ENCODE measurements at regions not wholly inside any gene's neighbourhood (a gene's known extent, or its start where the extent isn't known, plus 50 kb on each side); places are given as distances from the start of the nearest gene placed in this dataset.

- no peaks in the 10 kb centered on the region for H3K27me3 Mint-ChIP-seq
- Histone ChIP-seq H3K27ac (ENCODE audit: low read depth, low read length) (no peak overlapping the region), H3K27me3 (ENCODE audit: insufficient read depth, low read length) (no peaks in the 10 kb centered on the region), H3K9me3 (ENCODE audit: control insufficient read depth in 1 of 2, low read length in 2 of 2) (no peaks in the 10 kb centered on the region), H3K36me3 (ENCODE audit: insufficient read depth, low read length) (no peaks in the 10 kb centered on the region), H3K4me1 (ENCODE audit: insufficient read depth, low read length) (no peaks in the 10 kb centered on the region), H3K4me3 (ENCODE audit: low read length in 2 of 2) (no peak overlapping the region)
- no peaks in the 10 kb centered on the region for H3K36me3 Mint-ChIP-seq
- ChIA-PET CTCF (ENCODE audit: partially characterized antibody) (no interaction called here), POLR2A (ENCODE audit: partially characterized antibody) (no interaction called here)
- H3K27ac Mint-ChIP-seq, result no peak overlapping the region
- no peak for DNase-seq
- intact Hi-C loops (cut with micrococcal nuclease), result no loop called here
- no peak overlapping the region for H3K4me3 Mint-ChIP-seq
- peaks cover 0 to 3% (median 0%) of the 10 kb centered on the region in 8 donors for H3K9me3 Mint-ChIP-seq
- no peaks in the 10 kb centered on the region for H3K4me1 Mint-ChIP-seq
Observed at GRCh38 chr5:98157368-98157767, 616.1 kb upstream of the RGMB start.

GRCh38 chr5:98158440-98158839, 615.0 kb upstream of the RGMB start:
- H3K9me3 Mint-ChIP-seq, result peaks cover 0 to 3% (median 0%) of the 10 kb centered on the region in 8 donors
- Histone ChIP-seq H3K36me3 (ENCODE audit: insufficient read depth, low read length) (no peaks in the 10 kb centered on the region), H3K4me3 (ENCODE audit: low read length in 2 of 2) (no peak overlapping the region), H3K9me3 (ENCODE audit: control insufficient read depth in 1 of 2, low read length in 2 of 2) (no peaks in the 10 kb centered on the region), H3K27ac (ENCODE audit: low read depth, low read length) (no peak overlapping the region), H3K4me1 (ENCODE audit: insufficient read depth, low read length) (no peaks in the 10 kb centered on the region), H3K27me3 (ENCODE audit: insufficient read depth, low read length) (no peaks in the 10 kb centered on the region)
- ChIA-PET CTCF (ENCODE audit: partially characterized antibody) (no interaction called here), POLR2A (ENCODE audit: partially characterized antibody) (no interaction called here)
- H3K27ac Mint-ChIP-seq, result no peak overlapping the region
- H3K4me1 Mint-ChIP-seq, result no peaks in the 10 kb centered on the region
- no peak for DNase-seq
- H3K4me3 Mint-ChIP-seq, result no peak overlapping the region
- no peaks in the 10 kb centered on the region for H3K36me3 Mint-ChIP-seq
- H3K27me3 Mint-ChIP-seq, result no peaks in the 10 kb centered on the region
- intact Hi-C loops (cut with micrococcal nuclease), result no loop called here

GRCh38 chr5:98163796-98164493, 609.5 kb upstream of the RGMB start:
- Histone ChIP-seq H3K27ac (ENCODE audit: low read depth, low read length) (no peak overlapping the region), H3K36me3 (ENCODE audit: insufficient read depth, low read length) (no peaks in the 10 kb centered on the region), H3K27me3 (ENCODE audit: insufficient read depth, low read length) (no peaks in the 10 kb centered on the region), H3K9me3 (ENCODE audit: control insufficient read depth in 1 of 2, low read length in 2 of 2) (no peaks in the 10 kb centered on the region), H3K4me3 (ENCODE audit: low read length in 2 of 2) (no peak overlapping the region), H3K4me1 (ENCODE audit: insufficient read depth, low read length) (no peaks in the 10 kb centered on the region)
- DNase-seq, result no peak
- no peaks in the 10 kb centered on the region for H3K4me1 Mint-ChIP-seq
- CTCF ChIA-PET (ENCODE audit: partially characterized antibody), result no interaction called here
- POLR2A ChIA-PET (ENCODE audit: partially characterized antibody), result no interaction called here
- H3K27ac Mint-ChIP-seq, result no peak overlapping the region
- H3K4me3 Mint-ChIP-seq, result no peak overlapping the region
- H3K27me3 Mint-ChIP-seq, result no peaks in the 10 kb centered on the region
- H3K9me3 Mint-ChIP-seq, result no peaks in the 10 kb centered on the region
- no peaks in the 10 kb centered on the region for H3K36me3 Mint-ChIP-seq
- intact Hi-C loops (cut with micrococcal nuclease), result no loop called here

- intact Hi-C loops (cut with micrococcal nuclease), result no loop called here
- CTCF ChIA-PET (ENCODE audit: partially characterized antibody), result no interaction called here
- H3K4me3 ChIP-seq (ENCODE audit: low read length in 2 of 2), result no peak overlapping the region
- Mint-ChIP-seq H3K27me3 (no peaks in the 10 kb centered on the region), H3K9me3 (no peaks in the 10 kb centered on the region), H3K4me3 (no peak overlapping the region), H3K36me3 (no peaks in the 10 kb centered on the region), H3K27ac (no peak overlapping the region), H3K4me1 (no peaks in the 10 kb centered on the region)
- H3K27me3 ChIP-seq (ENCODE audit: insufficient read depth, low read length), result no peaks in the 10 kb centered on the region
- no peaks in the 10 kb centered on the region for H3K4me1 ChIP-seq (ENCODE audit: insufficient read depth, low read length)
- H3K27ac ChIP-seq (ENCODE audit: low read depth, low read length), result no peak overlapping the region
- H3K9me3 ChIP-seq (ENCODE audit: control insufficient read depth in 1 of 2, low read length in 2 of 2), result no peaks in the 10 kb centered on the region
- POLR2A ChIA-PET (ENCODE audit: partially characterized antibody), result no interaction called here
- H3K36me3 ChIP-seq (ENCODE audit: insufficient read depth, low read length), result no peaks in the 10 kb centered on the region
- no peak for DNase-seq
Observed at GRCh38 chr5:98168871-98169270, 604.6 kb upstream of the RGMB start.

GRCh38 chr5:98170994-98171393, 602.5 kb upstream of the RGMB start:
- H3K4me1 ChIP-seq (ENCODE audit: insufficient read depth, low read length), result no peaks in the 10 kb centered on the region
- H3K9me3 ChIP-seq (ENCODE audit: control insufficient read depth in 1 of 2, low read length in 2 of 2), result no peaks in the 10 kb centered on the region
- no peak overlapping the region for H3K4me3 Mint-ChIP-seq
- no peaks in the 10 kb centered on the region for H3K36me3 Mint-ChIP-seq
- intact Hi-C loops (cut with micrococcal nuclease), result no loop called here
- no peak for DNase-seq
- H3K4me1 Mint-ChIP-seq, result no peaks in the 10 kb centered on the region
- ChIA-PET CTCF (ENCODE audit: partially characterized antibody) (no interaction called here), POLR2A (ENCODE audit: partially characterized antibody) (no interaction called here)
- H3K27me3 ChIP-seq (ENCODE audit: insufficient read depth, low read length), result no peaks in the 10 kb centered on the region
- no peak overlapping the region for H3K27ac Mint-ChIP-seq
- H3K36me3 ChIP-seq (ENCODE audit: insufficient read depth, low read length), result no peaks in the 10 kb centered on the region
- H3K9me3 Mint-ChIP-seq, result no peaks in the 10 kb centered on the region
- H3K27me3 Mint-ChIP-seq, result no peaks in the 10 kb centered on the region
- H3K4me3 ChIP-seq (ENCODE audit: low read length in 2 of 2), result no peak overlapping the region
- H3K27ac ChIP-seq (ENCODE audit: low read depth, low read length), result no peak overlapping the region

- H3K27me3 Mint-ChIP-seq, result peaks cover 0 to 3% of the 10 kb centered on the region in 2 donors
- Histone ChIP-seq H3K4me3 (ENCODE audit: low read length in 2 of 2) (no peak overlapping the region), H3K9me3 (ENCODE audit: control insufficient read depth in 1 of 2, low read length in 2 of 2) (no peaks in the 10 kb centered on the region), H3K4me1 (ENCODE audit: insufficient read depth, low read length) (no peaks in the 10 kb centered on the region), H3K27ac (ENCODE audit: low read depth, low read length) (no peak overlapping the region), H3K36me3 (ENCODE audit: insufficient read depth, low read length) (no peaks in the 10 kb centered on the region), H3K27me3 (ENCODE audit: insufficient read depth, low read length) (no peaks in the 10 kb centered on the region)
- no peaks in the 10 kb centered on the region for H3K36me3 Mint-ChIP-seq
- POLR2A ChIA-PET (ENCODE audit: partially characterized antibody), result no interaction called here
- H3K4me1 Mint-ChIP-seq, result no peaks in the 10 kb centered on the region
- CTCF ChIA-PET (ENCODE audit: partially characterized antibody), result no interaction called here
- H3K27ac Mint-ChIP-seq, result no peak overlapping the region
- intact Hi-C loops (cut with micrococcal nuclease), result no loop called here
- DNase-seq, result no peak
- H3K4me3 Mint-ChIP-seq, result no peak overlapping the region
- no peaks in the 10 kb centered on the region for H3K9me3 Mint-ChIP-seq
Observed at GRCh38 chr5:98173334-98173733, 600.1 kb upstream of the RGMB start.

- CTCF ChIA-PET (ENCODE audit: partially characterized antibody), result no interaction called here
- DNase-seq, result no peak
- H3K36me3 Mint-ChIP-seq, result no peaks in the 10 kb centered on the region
- intact Hi-C loops (cut with micrococcal nuclease), result no loop called here
- H3K9me3 ChIP-seq (ENCODE audit: control insufficient read depth in 1 of 2, low read length in 2 of 2), result no peaks in the 10 kb centered on the region
- H3K4me1 Mint-ChIP-seq, result no peaks in the 10 kb centered on the region
- H3K27ac Mint-ChIP-seq, result no peak overlapping the region
- no peak overlapping the region for H3K4me3 Mint-ChIP-seq
- H3K36me3 ChIP-seq (ENCODE audit: insufficient read depth, low read length), result no peaks in the 10 kb centered on the region
- no peaks in the 10 kb centered on the region for H3K27me3 ChIP-seq (ENCODE audit: insufficient read depth, low read length)
- H3K4me3 ChIP-seq (ENCODE audit: low read length in 2 of 2), result no peak overlapping the region
- POLR2A ChIA-PET (ENCODE audit: partially characterized antibody), result no interaction called here
- H3K27me3 Mint-ChIP-seq, result peaks cover 0 to 4% of the 10 kb centered on the region in 2 donors
- H3K9me3 Mint-ChIP-seq, result peaks cover 0 to 6% (median 0%) of the 10 kb centered on the region in 8 donors
- no peaks in the 10 kb centered on the region for H3K4me1 ChIP-seq (ENCODE audit: insufficient read depth, low read length)
- no peak overlapping the region for H3K27ac ChIP-seq (ENCODE audit: low read depth, low read length)
Observed at GRCh38 chr5:98175474-98175873, 598.0 kb upstream of the RGMB start.
